ENCODE measurements at regions not wholly inside any gene's neighbourhood (a gene's known extent, or its start where the extent isn't known, plus 50 kb on each side); places are given as distances from the start of the nearest gene placed in this dataset.

GRCh38 chr2:126539101-126539500 lies 116.9 kb upstream of the GYPC start:
- no peak overlapping the region for H3K4me3 ChIP-seq (ENCODE audit: insufficient read depth, low read depth, low read length)
- no peak overlapping the region for H2AK5ac ChIP-seq (ENCODE audit: low read depth, low read length)
- H4K20me1 ChIP-seq (ENCODE audit: insufficient read depth, low read length) = no peaks in the 10 kb centered on the region
- intact Hi-C loops (cut with micrococcal nuclease) (no loop called here), dilution Hi-C loops (cut with HindIII; ENCODE audit: low sequenced_read_pairs, unreplicated experiment) (no loop called here), in situ Hi-C loops (cut with MboI; ENCODE audit: low sequenced_read_pairs) (no loop called here)
- no peak for DNase-seq
- CTCF ChIA-PET = no interaction called here
- no peak overlapping the region for H3K23ac ChIP-seq (ENCODE audit: low read depth, low read length)
- H4K5ac ChIP-seq (ENCODE audit: low read depth, low read length) = no peak overlapping the region
- H3K4me2 ChIP-seq (ENCODE audit: low read depth, low read length) = no peak overlapping the region
- no peak overlapping the region for H2BK120ac ChIP-seq (ENCODE audit: low read depth, low read length)
- no peaks in the 10 kb centered on the region for H3K27me3 ChIP-seq (ENCODE audit: control insufficient read depth, insufficient read depth, low read length)
- H2BK5ac ChIP-seq (ENCODE audit: low read depth, low read length, poor library complexity, severe bottlenecking) = no peak overlapping the region
- no CpG with 5 or more reads among the region's 3 CpGs for WGBS, 2 experiments (ENCODE audit: extremely low coverage in 2 of 2, insufficient read length in 1 of 2)
- H2BK20ac ChIP-seq (ENCODE audit: low read depth, low read length) = no peak overlapping the region
- H3K27ac ChIP-seq (ENCODE audit: insufficient read depth, low read length) = no peak overlapping the region
- no peaks in the 10 kb centered on the region for H3K4me1 ChIP-seq (ENCODE audit: control insufficient read depth, insufficient read depth, low read length)
- no peak overlapping the region for H3K14ac ChIP-seq (replicated peaks; ENCODE audit: low read depth, low read length)
- no peak overlapping the region for H3K9ac ChIP-seq (ENCODE audit: low read depth, low read length)
- ATAC-seq (ENCODE audit: low read depth) = no peak
- no peak overlapping the region for H4K91ac ChIP-seq (ENCODE audit: insufficient read depth, low read depth, low read length)
- peaks cover 2% of the 10 kb centered on the region; the same call in 1 of the 2 replicates for H3K9me3 ChIP-seq (ENCODE audit: control insufficient read depth, insufficient read depth, low read length)
- BruUV-seq (replicated peaks) = no TSS peak
- no peaks in the 10 kb centered on the region for H3K36me3 ChIP-seq (ENCODE audit: control insufficient read depth, insufficient read depth, low read length)
- TF ChIP-seq NFE2L2 (IDR thresholded peaks at IDR 0.05; ENCODE audit: low read depth, low read length) (no peak), FOS (IDR thresholded peaks at IDR 0.05; ENCODE audit: low read depth, low read length) (no peak), MXI1 (IDR thresholded peaks at IDR 0.05; ENCODE audit: borderline replicate concordance, low read depth, low read length) (no peak), USF2 (IDR thresholded peaks at IDR 0.05; ENCODE audit: low read depth, low read length) (no peak), POLR2A (IDR thresholded peaks at IDR 0.05; ENCODE audit: low read depth, low read length) (no peak), ELK1 (IDR thresholded peaks at IDR 0.05; ENCODE audit: borderline replicate concordance, low read depth, low read length) (no peak), MAFK (IDR thresholded peaks at IDR 0.05; ENCODE audit: low read depth, low read length) (no peak), RCOR1 (IDR thresholded peaks at IDR 0.05; ENCODE audit: insufficient replicate concordance, low read length) (no peak), RFX5 (IDR thresholded peaks at IDR 0.05; ENCODE audit: low read depth, low read length) (no peak), MAZ (IDR thresholded peaks at IDR 0.05; ENCODE audit: borderline replicate concordance, low read depth, low read length) (no peak), RAD21 (IDR thresholded peaks at IDR 0.05; ENCODE audit: low read length) (no peak)
- H4K8ac ChIP-seq (ENCODE audit: low read depth in 2 of 2, low read length in 2 of 2) = no peak overlapping the region
- no peak overlapping the region for H3K18ac ChIP-seq (ENCODE audit: low read depth, low read length)
- H3K79me1 ChIP-seq (ENCODE audit: low read depth in 1 of 2, low read length in 2 of 2) = no peaks in the 10 kb centered on the region
- no peak overlapping the region for H2AK9ac ChIP-seq (replicated peaks; ENCODE audit: low read depth, low read length, poor library complexity)
- no peak overlapping the region for H2BK15ac ChIP-seq (ENCODE audit: low read depth, low read length)
- no peak overlapping the region for H3K4ac ChIP-seq (ENCODE audit: low read depth, low read length)
- H3K9me1 ChIP-seq (ENCODE audit: insufficient read depth, low read length) = no peaks in the 10 kb centered on the region
- no peak overlapping the region for H3K56ac ChIP-seq (ENCODE audit: extremely low read depth, insufficient read depth, low read length)
- POLR2A ChIA-PET (ENCODE audit: unreplicated experiment) = no interaction called here
- no peak overlapping the region for H2AFZ ChIP-seq (replicated peaks; ENCODE audit: low read length, poor library complexity)

Measured in IMR-90 (cell line).